ENCODE measurements at regions not wholly inside any gene's neighbourhood (a gene's known extent, or its start where the extent isn't known, plus 50 kb on each side); places are given as distances from the start of the nearest gene placed in this dataset.

GRCh38 chr6:44667226-44667625 is 279.7 kb downstream of the CDC5L start:
- H3K9me1 ChIP-seq (ENCODE audit: control insufficient read depth, extremely low read depth, insufficient read depth, low read length) = no peaks in the 10 kb centered on the region
- H3K27ac ChIP-seq (ENCODE audit: control insufficient read depth, insufficient read depth, low read length) = no peak overlapping the region
- H3K36me3 ChIP-seq (ENCODE audit: control insufficient read depth in 2 of 2, extremely low read depth in 1 of 2, insufficient read depth in 2 of 2, low read length in 2 of 2) = no peaks in the 10 kb centered on the region
- no peaks in the 10 kb centered on the region for H3K27me3 ChIP-seq (ENCODE audit: control insufficient read depth, extremely low read depth, insufficient read depth, low read length)
- TF ChIP-seq EZH2 (IDR thresholded peaks at IDR 0.05; ENCODE audit: low read length) (no peak), CTCF (optimal IDR thresholded peaks at IDR 0.05 in 1 of 3, IDR thresholded peaks at IDR 0.05 in 1 of 3, conservative IDR thresholded peaks at IDR 0.05 in 1 of 3; ENCODE audit: extremely low read depth in 1 of 3, insufficient read depth in 2 of 3, low read length in 3 of 3) (no peak)
- H3K79me2 ChIP-seq (ENCODE audit: control insufficient read depth, insufficient read depth, low read length) = no peaks in the 10 kb centered on the region
- DNase-seq (ENCODE audit: low read depth, low spot score) (no peak), FAIRE-seq (no peak)
- no peaks in the 10 kb centered on the region for H4K20me1 ChIP-seq (ENCODE audit: control insufficient read depth, extremely low read depth, insufficient read depth, low read length)
- H3K9ac ChIP-seq (ENCODE audit: control insufficient read depth, extremely low read depth, insufficient read depth, low read length) = no peak overlapping the region
- dilution Hi-C loops (cut with MboI; ENCODE audit: extremely low pct_ligation_motif_present, low sequenced_read_pairs) = no loop called here
- H3K4me2 ChIP-seq (ENCODE audit: control insufficient read depth, extremely low read depth, insufficient read depth, low read depth, low read length) = no peak overlapping the region
- no peak overlapping the region for H2AFZ ChIP-seq (ENCODE audit: control insufficient read depth, low read length)
- H3K9me3 ChIP-seq (ENCODE audit: control insufficient read depth, low read depth, low read length) = no peaks in the 10 kb centered on the region
- peaks cover 20% of the 10 kb centered on the region for H3K4me1 ChIP-seq (ENCODE audit: control insufficient read depth, extremely low read depth, insufficient read depth, low read length)
- no peak overlapping the region for H3K4me3 ChIP-seq (ENCODE audit: control insufficient read depth in 2 of 3, extremely low read depth in 1 of 3, insufficient read depth in 2 of 3, low read depth in 1 of 3, low read length in 3 of 3)

GRCh38 chr6:44667668-44668390 is 280.3 kb downstream of the CDC5L start:
- no peak overlapping the region for H3K9ac ChIP-seq (ENCODE audit: control insufficient read depth, extremely low read depth, insufficient read depth, low read length)
- no peak for TF ChIP-seq EZH2 (IDR thresholded peaks at IDR 0.05; ENCODE audit: low read length)
- peak; percentile 51 to 75 (median 69) for TF ChIP-seq CTCF (optimal IDR thresholded peaks at IDR 0.05 in 1 of 3, IDR thresholded peaks at IDR 0.05 in 1 of 3, conservative IDR thresholded peaks at IDR 0.05 in 1 of 3; ENCODE audit: extremely low read depth in 1 of 3, insufficient read depth in 2 of 3, low read length in 3 of 3)
- dilution Hi-C loops (cut with MboI; ENCODE audit: extremely low pct_ligation_motif_present, low sequenced_read_pairs) = no loop called here

More at GRCh38 chr6:44667668-44668390, 280.3 kb downstream of the CDC5L start:
- Histone ChIP-seq H3K27me3 (ENCODE audit: control insufficient read depth, extremely low read depth, insufficient read depth, low read length) (no peaks in the 10 kb centered on the region), H3K4me1 (ENCODE audit: control insufficient read depth, extremely low read depth, insufficient read depth, low read length) (peaks cover 19% of the 10 kb centered on the region), H3K4me2 (ENCODE audit: control insufficient read depth, extremely low read depth, insufficient read depth, low read depth, low read length) (no peak overlapping the region), H3K27ac (ENCODE audit: control insufficient read depth, insufficient read depth, low read length) (no peak overlapping the region), H3K9me3 (ENCODE audit: control insufficient read depth, low read depth, low read length) (no peaks in the 10 kb centered on the region), H3K36me3 (ENCODE audit: control insufficient read depth in 2 of 2, extremely low read depth in 1 of 2, insufficient read depth in 2 of 2, low read length in 2 of 2) (no peaks in the 10 kb centered on the region), H2AFZ (ENCODE audit: control insufficient read depth, low read length) (no peak overlapping the region), H3K79me2 (ENCODE audit: control insufficient read depth, insufficient read depth, low read length) (no peaks in the 10 kb centered on the region), H3K9me1 (ENCODE audit: control insufficient read depth, extremely low read depth, insufficient read depth, low read length) (no peaks in the 10 kb centered on the region), H4K20me1 (ENCODE audit: control insufficient read depth, extremely low read depth, insufficient read depth, low read length) (no peaks in the 10 kb centered on the region), H3K4me3 (ENCODE audit: control insufficient read depth in 2 of 3, extremely low read depth in 1 of 3, insufficient read depth in 2 of 3, low read depth in 1 of 3, low read length in 3 of 3) (no peak overlapping the region)
- no peak for FAIRE-seq
- DNase-seq (ENCODE audit: low read depth, low spot score) = no peak
